ENCODE measurements at regions not wholly inside any gene's neighbourhood (a gene's known extent, or its start where the extent isn't known, plus 50 kb on each side); places are given as distances from the start of the nearest gene placed in this dataset.
"Not testable (repeated sequence)": the region's sequence is repeated elsewhere in the genome, so short reads cannot be mapped to it uniquely, and the experiment has no call there.

DNA sequence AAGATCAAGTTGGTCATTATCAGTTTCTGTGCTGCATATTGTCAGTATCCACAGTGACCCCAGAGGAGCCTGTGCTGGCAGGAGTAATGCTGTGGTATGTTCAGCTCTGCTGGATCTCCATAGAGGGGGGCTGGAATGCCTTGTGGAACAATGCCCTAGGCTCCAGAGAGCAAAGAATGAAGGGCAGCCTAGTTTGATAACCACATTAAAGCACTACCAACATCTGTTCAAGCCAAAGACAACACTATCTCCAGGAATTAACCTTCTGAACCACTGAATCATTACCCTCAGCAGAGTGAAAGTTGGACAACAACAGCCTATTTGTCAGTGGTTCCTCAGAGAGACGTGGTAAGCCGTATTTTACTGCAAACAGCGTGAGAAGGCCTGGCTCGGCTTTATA, 192.3 kb upstream of the CXorf66 start:
- no peak for DNase-seq

- no peak for DNase-seq
These were observed 191.8 kb upstream of the CXorf66 start for GRCh38 chrX:140157143-140157542.

- no peak for DNase-seq
These were observed 186.0 kb upstream of the CXorf66 start for GRCh38 chrX:140151316-140151715.

- no peak for DNase-seq
These were observed 184.4 kb upstream of the CXorf66 start for GRCh38 chrX:140149761-140150160.

GRCh38 chrX:140141444-140142029, 176.2 kb upstream of the CXorf66 start:
- no peak for DNase-seq

DNA sequence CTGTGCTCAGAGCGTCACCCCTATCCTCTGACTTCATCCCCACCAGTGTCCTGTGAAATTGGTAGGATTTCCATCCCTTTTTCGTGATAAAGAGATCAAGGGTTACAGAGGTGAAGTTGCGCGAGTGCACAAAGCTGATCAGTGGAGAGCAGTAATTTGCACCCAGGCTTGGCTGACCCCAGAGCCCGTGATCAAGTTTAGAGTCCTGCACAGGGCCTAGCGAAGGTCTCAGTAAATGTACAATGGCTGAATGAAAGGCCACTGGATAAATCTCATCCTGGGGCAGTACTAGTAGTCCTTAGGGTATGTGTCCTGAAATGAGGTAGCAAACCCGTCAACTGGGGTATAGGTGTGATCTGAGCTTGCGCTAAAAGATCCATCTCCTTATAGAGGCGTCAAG, 173.2 kb upstream of the CXorf66 start:
- not testable (repeated sequence) for DNase-seq

- not testable (repeated sequence) for DNase-seq
These were observed 172.7 kb upstream of the CXorf66 start for GRCh38 chrX:140138065-140138464.

DNA sequence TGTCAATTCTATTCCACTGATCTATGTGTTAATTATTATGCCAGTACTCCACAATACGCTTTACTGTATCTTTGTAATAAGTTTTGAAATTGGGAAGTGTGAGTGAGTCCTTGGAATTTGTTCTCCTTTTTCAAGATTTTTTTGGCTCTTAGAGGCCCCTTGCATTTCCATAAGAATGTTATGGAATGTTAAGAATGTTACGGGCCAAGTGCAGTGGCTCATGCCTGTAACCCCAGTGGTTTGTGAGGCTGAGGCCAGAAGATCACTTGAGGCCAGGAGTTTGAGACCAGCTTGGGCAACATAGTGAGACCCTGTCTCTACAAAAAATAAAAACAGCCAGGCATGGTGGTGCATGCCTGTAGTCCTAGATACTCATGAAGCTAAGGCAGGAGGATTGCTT, 167.6 kb upstream of the CXorf66 start:
- no peak for DNase-seq

GRCh38 chrX:140123446-140123845, 158.1 kb upstream of the CXorf66 start:
- no peak for DNase-seq

DNA sequence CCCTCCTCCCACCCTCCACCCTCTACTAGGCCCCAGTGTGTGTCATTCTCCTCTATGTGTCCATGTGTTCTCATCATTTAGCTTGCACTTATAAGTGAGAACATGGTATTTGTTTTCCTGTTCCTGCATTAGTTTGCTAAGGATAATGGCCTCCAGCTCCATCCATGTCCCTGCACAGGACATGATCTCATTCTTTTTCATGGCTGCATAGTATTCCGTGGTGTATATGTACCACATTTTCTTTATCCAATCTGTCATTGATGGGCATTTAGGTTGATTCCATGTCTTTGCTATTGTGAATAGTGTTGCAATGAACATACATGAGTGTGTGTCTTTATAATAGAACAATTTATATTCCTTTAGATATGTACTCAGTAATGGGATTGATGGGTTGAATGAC, 148.7 kb upstream of the CXorf66 start:
- DNase-seq, result not testable (repeated sequence)

- DNase-seq, result no peak
These were observed 144.8 kb upstream of the CXorf66 start for GRCh38 chrX:140110081-140110650.

GRCh38 chrX:140104760-140105159, 139.4 kb upstream of the CXorf66 start:
- DNase-seq, result no peak

DNA sequence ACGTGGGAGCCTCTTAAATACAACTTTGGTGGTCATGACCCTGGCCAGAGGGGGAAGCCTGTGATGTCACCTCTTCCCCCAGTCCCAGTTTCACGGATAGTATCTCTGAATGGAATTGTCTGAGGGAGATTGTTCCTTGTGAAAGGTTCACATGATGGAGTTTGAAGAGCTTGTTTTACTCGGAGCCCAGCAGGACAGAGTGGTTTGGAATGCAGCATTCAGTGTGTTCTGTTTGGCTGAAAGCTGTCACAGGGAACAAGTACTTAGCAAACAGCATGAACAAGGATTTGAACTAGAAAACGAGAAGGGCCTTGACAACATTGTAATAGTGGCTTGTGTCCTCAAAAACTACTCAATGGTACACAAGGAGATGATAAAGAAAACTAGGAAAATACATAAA, 133.9 kb upstream of the CXorf66 start:
- DNase-seq, result no peak

- DNase-seq, result no peak
These were observed 126.8 kb upstream of the CXorf66 start for GRCh38 chrX:140092121-140092520.

- DNase-seq, result no peak
These were observed 126.0 kb upstream of the CXorf66 start for GRCh38 chrX:140091125-140091886.

GRCh38 chrX:140090800-140091124, 125.4 kb upstream of the CXorf66 start:
- DNase-seq, result no peak

GRCh38 chrX:140088438-140088837, 123.1 kb upstream of the CXorf66 start:
- no peak for DNase-seq

DNA sequence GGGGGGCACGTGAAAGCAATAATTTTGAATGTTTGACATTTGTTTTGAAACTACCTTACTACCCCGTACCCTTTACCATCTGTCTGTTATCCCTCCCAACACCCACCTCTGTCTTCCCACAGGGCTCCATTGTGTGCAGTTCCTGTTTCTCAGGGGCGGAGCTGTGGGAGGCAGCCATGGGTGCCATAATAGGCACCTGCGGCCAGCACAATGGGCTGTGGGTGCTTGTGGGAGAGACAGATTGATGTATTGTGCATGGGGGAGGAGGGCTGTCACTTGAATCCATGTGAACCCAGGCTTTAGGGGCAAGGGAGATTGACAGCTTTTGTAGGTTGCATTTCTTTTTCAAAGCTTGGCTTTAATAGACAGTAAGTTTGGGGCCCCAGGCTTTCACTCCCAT, 122.6 kb upstream of the CXorf66 start:
- DNase-seq, result no peak

DNA sequence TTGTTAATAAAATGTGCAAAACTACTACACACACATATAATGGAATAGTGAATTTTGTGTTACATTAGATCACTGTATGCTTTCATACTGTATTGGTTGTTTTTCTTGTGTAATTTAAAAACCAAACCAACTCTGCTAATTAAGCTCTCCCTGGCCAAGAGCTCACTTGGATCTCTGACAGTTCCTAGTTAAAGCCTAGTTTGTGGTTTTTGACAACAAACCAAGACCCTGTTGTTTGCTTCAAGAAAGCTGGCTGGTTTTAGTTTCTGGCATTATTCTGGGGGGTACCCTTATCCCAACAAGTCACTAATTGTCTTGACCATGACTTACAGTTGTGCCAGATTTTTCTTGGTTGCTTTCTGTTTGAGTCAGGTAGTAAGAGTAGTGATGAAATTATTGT, 121.4 kb upstream of the CXorf66 start:
- no peak for DNase-seq

- DNase-seq, result not testable (repeated sequence)
These were observed 109.5 kb upstream of the CXorf66 start for GRCh38 chrX:140074851-140075250.

- DNase-seq, result no peak
These were observed 105.7 kb upstream of the CXorf66 start for GRCh38 chrX:140071037-140071436.

DNA sequence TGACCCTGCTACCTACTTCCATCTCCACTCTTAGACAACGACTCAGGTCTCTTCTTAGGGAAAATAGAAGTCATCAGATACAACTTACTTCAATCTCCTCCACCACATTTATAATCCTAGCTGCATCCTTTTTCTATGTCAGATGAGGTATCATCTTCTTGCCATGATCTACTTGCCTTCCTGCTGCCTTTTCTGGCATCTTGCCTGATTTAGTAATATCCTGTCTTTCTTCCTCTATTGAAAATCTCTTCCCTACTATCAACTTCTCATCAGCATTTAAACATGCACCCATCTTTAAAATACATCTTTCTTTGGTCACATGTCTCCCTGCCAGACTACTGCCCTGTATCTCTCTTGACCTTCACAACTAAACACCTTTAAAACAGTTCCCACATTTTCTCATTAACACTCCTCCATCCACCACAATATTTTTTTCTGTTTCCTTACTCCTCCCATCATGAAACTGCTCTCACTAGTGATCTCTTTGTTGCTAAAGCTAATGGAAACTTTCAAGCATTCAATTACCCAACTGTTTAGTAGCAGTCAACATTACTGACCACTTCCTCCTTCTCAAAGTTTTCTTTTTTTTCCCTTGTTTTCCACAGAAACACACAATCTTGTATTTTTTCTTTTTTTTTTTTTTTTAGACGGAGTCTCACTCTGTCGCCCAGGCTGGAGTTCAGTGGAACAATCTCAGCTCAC, 100.8 kb upstream of the CXorf66 start:
- no peak for DNase-seq

- DNase-seq, result no peak
These were observed 99.7 kb upstream of the CXorf66 start for GRCh38 chrX:140064993-140065392.

GRCh38 chrX:140057001-140057411, 91.7 kb upstream of the CXorf66 start:
- peak; percentile 45 for DNase-seq

All from NCI-H1105 (cell line).